RPMI7951 (cell line): ENCODE measurements at regions not wholly inside any gene's neighbourhood (a gene's known extent, or its start where the extent isn't known, plus 50 kb on each side); places are given as distances from the start of the nearest gene placed in this dataset.

Experiments
- DNase-seq: peaks from one replicate; pipeline ENCODE4 v3.0.0-alpha.2; 2012; ENCODE audit warnings: low read depth

GRCh38 chr13:110773480-110773879, 60.0 kb downstream of the ING1 start:
- no peak for DNase-seq

GRCh38 chr13:110774051-110774450, 60.6 kb downstream of the ING1 start:
- no peak for DNase-seq

- no peak for DNase-seq
Measured at GRCh38 chr13:110774490-110774889, 61.0 kb downstream of the ING1 start.

- no peak for DNase-seq
Measured at GRCh38 chr13:110775576-110775975, 62.1 kb downstream of the ING1 start.

GRCh38 chr13:110777251-110777820, 63.8 kb downstream of the ING1 start:
- no peak for DNase-seq

GRCh38 chr13:110779022-110779421, 65.5 kb downstream of the ING1 start:
- DNase-seq = no peak

GRCh38 chr13:110780422-110780821, 66.9 kb downstream of the ING1 start:
- no peak for DNase-seq

- DNase-seq = no peak
Measured at GRCh38 chr13:110782185-110782584, 68.7 kb downstream of the ING1 start.

- no peak for DNase-seq
Measured at GRCh38 chr13:110784704-110785103, 71.2 kb downstream of the ING1 start.

- DNase-seq = no peak
Measured at GRCh38 chr13:110788778-110789177, 75.3 kb downstream of the ING1 start.

GRCh38 chr13:110789871-110790270, 76.4 kb downstream of the ING1 start:
- DNase-seq = no peak

GRCh38 chr13:110790371-110790770, 76.9 kb downstream of the ING1 start:
- no peak for DNase-seq

GRCh38 chr13:110794209-110794608, 80.7 kb downstream of the ING1 start:
- no peak for DNase-seq

- DNase-seq = no peak
Measured at GRCh38 chr13:110797230-110797877, 83.9 kb downstream of the ING1 start.

GRCh38 chr13:110798081-110798994, 84.8 kb downstream of the ING1 start:
- no peak for DNase-seq

- DNase-seq = peak; percentile 64
Measured at GRCh38 chr13:110799246-110800236, 86.0 kb downstream of the ING1 start.

GRCh38 chr13:110801044-110801443, 87.5 kb downstream of the ING1 start:
- DNase-seq = no peak

GRCh38 chr13:110802260-110802659, 88.8 kb downstream of the ING1 start:
- no peak for DNase-seq

- DNase-seq = no peak
Measured at GRCh38 chr13:110806636-110807035, 93.1 kb downstream of the ING1 start.

- DNase-seq = no peak
Measured at GRCh38 chr13:110807546-110807945, 94.0 kb downstream of the ING1 start.

- DNase-seq = no peak
Measured at GRCh38 chr13:110808138-110808537, 94.6 kb downstream of the ING1 start.
